B cell (primary cell): ENCODE measurements at regions not wholly inside any gene's neighbourhood (a gene's known extent, or its start where the extent isn't known, plus 50 kb on each side); places are given as distances from the start of the nearest gene placed in this dataset.

Experiments
- CTCF ChIP-seq: fragments of 200-600 bp; IDR thresholded peaks from one replicate; pipeline ENCODE4 v1.8.0; 2022; ENCODE audit warnings: antibody characterized with exemption, mild to moderate bottlenecking
- EZH2 ChIP-seq: IDR thresholded peaks from 2 replicates; pipeline ENCODE4 v1.6.1; 2012; ENCODE audit warnings: borderline replicate concordance, low read depth, mild to moderate bottlenecking, moderate library complexity, low read length; ENCODE audit not compliant: insufficient read depth, poor library complexity, severe bottlenecking

DNA sequence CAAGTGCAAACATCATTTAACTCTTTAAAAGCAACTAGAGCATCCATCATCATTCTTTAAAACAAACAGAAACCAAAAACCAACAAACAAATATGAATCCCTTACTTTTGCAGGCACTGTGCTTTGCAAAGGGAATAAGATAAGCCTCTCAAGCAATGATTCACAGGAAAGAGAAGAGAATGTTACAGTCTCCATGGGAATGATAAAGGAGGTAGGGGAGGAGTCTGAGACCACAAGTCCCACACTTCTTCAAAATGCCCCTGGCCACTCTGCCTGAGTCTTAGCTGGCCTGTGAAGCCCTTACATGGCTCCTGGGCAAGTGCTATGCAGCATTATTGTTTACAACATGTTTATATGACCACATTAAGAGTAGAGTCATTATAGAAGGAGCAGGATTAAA is 257.7 kb upstream of the MARCKS start:
- TF ChIP-seq EZH2 (no peak), CTCF (no peak)
